Fibroblast of villous mesenchyme (primary cell): ENCODE measurements at regions not wholly inside any gene's neighbourhood (a gene's known extent, or its start where the extent isn't known, plus 50 kb on each side); places are given as distances from the start of the nearest gene placed in this dataset.
A peak's percentile ranks its signal among the peaks of the same experiment; 100 is the strongest.

Experiments
- DNase-seq: peaks from one replicate; pipeline ENCODE4 v3.0.0-alpha.2; 2010; ENCODE audit warnings: low read depth
- H3K4me3 ChIP-seq: 2 replicates; pipeline ENCODE4 v1.5.1; 2011; ENCODE audit warnings: low read depth, mild to moderate bottlenecking, low read length
- TF ChIP-seq, protein P1 (sequence below): IDR thresholded peaks from 2 replicates; pipeline ENCODE4 v1.5.1; 2012; ENCODE audit warnings: low read depth, mild to moderate bottlenecking, low read length; ENCODE audit not compliant: insufficient read depth

DNA sequence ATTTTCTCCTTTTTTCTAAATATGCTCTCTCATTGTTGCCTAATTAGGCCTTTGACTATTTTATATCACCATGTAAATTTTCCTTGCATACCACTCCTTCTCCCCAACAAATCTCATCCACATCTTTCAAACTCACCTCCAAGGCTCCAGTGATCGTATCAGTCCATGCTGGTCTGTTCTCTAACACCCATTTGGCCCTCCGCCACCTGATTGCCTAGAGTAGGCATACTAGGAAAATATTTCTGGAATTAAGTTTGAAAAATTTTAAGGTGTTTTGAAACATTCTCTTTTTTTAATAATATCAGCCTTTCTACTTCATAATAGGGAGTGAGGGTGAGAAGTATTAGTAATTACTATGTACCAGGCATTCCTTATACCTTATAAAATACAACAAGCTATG is 473.9 kb downstream of the FGF9 start:
- TF ChIP-seq, protein P1, sequence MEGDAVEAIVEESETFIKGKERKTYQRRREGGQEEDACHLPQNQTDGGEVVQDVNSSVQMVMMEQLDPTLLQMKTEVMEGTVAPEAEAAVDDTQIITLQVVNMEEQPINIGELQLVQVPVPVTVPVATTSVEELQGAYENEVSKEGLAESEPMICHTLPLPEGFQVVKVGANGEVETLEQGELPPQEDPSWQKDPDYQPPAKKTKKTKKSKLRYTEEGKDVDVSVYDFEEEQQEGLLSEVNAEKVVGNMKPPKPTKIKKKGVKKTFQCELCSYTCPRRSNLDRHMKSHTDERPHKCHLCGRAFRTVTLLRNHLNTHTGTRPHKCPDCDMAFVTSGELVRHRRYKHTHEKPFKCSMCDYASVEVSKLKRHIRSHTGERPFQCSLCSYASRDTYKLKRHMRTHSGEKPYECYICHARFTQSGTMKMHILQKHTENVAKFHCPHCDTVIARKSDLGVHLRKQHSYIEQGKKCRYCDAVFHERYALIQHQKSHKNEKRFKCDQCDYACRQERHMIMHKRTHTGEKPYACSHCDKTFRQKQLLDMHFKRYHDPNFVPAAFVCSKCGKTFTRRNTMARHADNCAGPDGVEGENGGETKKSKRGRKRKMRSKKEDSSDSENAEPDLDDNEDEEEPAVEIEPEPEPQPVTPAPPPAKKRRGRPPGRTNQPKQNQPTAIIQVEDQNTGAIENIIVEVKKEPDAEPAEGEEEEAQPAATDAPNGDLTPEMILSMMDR, result no peak
- no peak for DNase-seq
- H3K4me3 ChIP-seq, result no peak overlapping the region

DNA sequence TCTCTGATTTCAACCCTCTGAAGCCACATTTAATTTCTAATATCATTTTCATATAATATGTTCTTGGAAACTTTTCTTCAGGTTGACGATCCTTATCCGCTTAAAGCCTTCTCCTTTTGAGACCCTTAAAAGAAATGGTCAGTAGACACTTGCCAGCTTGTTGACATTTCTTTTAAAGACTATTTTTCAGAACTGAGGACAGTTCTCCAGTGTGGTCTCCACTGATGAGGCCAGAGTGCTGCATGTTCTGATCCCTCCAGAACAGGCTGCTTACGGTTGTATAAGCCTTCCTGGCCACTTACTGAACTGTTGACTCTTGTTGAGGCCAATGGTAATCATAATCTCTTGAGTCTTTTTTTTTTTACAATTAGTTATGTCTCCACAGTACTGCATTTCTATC is 477.3 kb downstream of the FGF9 start:
- no peak for DNase-seq
- TF ChIP-seq, protein P1, result no peak
- H3K4me3 ChIP-seq, result no peak overlapping the region

DNA sequence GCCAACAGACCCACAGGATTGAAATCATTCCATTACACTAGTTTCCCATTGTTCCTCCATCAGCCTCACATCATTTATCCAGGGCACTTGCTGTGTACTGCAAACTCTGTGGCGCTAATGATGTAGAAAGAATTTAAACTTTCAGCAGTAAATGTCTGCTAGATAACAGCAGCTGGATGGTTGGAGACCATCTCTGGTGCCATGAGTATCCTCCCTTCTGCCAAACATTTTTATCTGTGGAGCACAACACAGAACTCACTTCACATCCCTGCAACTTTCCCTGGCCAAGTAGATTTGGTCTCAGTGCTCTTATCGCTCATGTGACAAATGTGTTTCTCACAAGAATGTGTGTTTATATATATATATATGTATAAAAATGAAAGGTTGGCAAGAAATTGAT is 481.9 kb downstream of the FGF9 start:
- H3K4me3 ChIP-seq, result no peak overlapping the region
- TF ChIP-seq, protein P1, result no peak

DNA sequence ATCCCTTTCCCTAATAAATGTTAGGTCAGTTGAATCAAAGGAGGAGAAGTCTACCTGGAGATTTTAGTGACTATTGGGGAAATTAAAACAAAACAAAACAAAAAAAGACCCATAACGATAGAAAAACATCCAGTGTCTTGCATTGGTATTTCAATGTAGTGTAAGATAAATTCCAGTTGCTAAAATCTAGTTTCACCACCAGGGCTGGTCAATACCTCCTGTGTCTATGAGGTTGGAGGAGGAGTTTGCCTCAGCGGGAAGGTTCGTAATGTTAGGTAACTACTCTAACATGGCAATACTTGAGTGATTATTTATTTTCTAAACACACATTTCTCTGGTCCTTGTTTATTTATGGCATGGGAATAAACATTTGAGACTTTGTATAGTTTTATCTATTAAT is 483.2 kb downstream of the FGF9 start:
- no peak overlapping the region for H3K4me3 ChIP-seq
- TF ChIP-seq, protein P1, result no peak
- DNase-seq, result no peak

More for the DNA sequence above, 481.9 kb downstream of the FGF9 start:
- DNase-seq, result no peak

DNA sequence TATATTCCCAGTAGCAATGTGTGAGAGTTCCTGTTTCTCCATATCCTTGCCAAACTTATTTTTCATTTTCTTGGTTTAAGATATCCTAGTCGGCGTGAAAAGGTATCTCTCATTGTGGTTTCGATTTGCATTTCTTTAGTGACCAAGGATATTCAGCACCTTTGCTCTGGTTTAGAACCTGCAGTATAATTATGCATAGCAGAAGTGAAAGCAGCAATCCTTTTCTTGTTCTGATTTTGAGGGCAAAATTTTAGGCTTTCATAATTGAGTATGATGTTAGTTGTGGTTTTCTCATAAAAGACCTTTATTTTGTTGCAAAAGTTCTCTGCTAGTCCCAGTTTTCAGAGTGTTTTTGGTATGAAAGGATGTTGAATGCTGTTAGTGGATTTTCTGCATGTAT is 491.0 kb downstream of the FGF9 start:
- TF ChIP-seq, protein P1, result no peak
- DNase-seq, result no peak
- no peak overlapping the region for H3K4me3 ChIP-seq

DNA sequence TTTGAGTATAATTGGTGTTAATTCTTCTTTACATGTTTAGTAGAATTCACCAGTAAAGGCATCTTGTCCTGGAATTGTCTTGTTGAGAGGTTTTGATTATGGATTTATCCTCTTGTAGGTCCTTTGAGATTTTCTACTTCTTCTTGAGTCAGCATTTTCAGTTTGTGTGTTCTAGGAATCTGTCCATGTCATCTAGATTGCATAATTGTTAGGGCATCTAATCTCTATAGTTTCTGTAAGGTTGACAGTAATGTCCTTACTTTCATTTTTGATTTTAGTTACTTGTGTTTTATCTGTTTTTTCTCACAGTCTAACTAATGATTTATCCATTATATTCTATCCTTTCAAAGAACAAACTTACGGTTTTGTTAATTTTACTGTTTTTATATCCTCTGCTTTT is 492.0 kb downstream of the FGF9 start:
- DNase-seq, result peak; percentile 15
- TF ChIP-seq, protein P1, result no peak
- no peak overlapping the region for H3K4me3 ChIP-seq

DNA sequence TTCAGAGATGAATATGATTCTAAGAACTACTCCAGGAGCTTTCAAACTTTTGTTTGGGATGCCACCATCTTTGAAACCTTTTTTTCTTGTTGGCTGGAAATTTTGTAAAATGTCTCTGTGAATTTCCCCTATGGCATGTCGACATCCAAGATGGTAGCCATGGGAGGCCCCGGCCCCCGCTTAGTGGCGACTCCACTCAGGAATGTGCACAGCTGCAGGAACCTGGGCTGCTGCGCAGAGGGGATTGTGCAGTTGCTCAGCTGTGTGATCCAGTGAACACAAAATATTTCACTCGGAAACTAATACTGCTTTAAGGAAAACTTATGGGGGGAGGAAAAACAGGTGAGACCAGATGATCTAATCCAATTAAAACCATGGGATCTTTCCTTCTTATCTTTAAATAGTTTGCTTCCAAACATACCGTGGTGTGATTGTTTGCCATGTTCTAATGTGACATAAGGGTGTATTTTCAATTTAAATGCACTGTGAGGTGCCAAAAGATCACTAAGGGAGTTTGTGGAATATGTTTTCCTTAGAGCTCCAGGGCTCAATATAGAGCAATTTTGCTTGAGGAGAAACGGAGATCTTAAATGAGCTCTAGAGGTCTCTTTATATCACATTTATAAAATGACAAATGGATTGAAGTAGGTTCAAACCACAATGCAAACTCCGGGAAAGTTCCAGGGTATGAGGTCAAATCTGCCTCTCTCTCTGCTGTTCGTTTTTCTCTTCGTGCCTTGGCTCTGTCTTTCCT is 497.7 kb downstream of the FGF9 start:
- TF ChIP-seq, protein P1, result no peak
- no peak for DNase-seq
- H3K4me3 ChIP-seq, result no peak overlapping the region
